Activated T-helper 1 cell treated with Interleukin-2 at 50 U/mL for 16 hours (primary cell): ENCODE measurements at regions not wholly inside any gene's neighbourhood (a gene's known extent, or its start where the extent isn't known, plus 50 kb on each side); places are given as distances from the start of the nearest gene placed in this dataset.

Experiments used
- DNase-seq: peaks from one replicate; pipeline ENCODE4 v3.0.0-alpha.2; 2020; ENCODE audit warnings: low read depth

- DNase-seq = no peak
Observed at GRCh38 chr3:6770397-6770690, 90.6 kb upstream of the GRM7 start.

- DNase-seq = no peak
Observed at GRCh38 chr3:6771171-6771570, 89.7 kb upstream of the GRM7 start.

GRCh38 chr3:6779140-6779539 lies 81.8 kb upstream of the GRM7 start:
- no peak for DNase-seq

GRCh38 chr3:6781092-6781491 lies 79.8 kb upstream of the GRM7 start:
- DNase-seq = no peak

- DNase-seq = no peak
Observed at GRCh38 chr3:6785726-6786125, 75.2 kb upstream of the GRM7 start.

- DNase-seq = no peak
Observed at GRCh38 chr3:6791161-6791560, 69.8 kb upstream of the GRM7 start.

GRCh38 chr3:6799264-6799915 lies 61.5 kb upstream of the GRM7 start:
- DNase-seq = no peak

GRCh38 chr3:6803619-6804018 lies 57.3 kb upstream of the GRM7 start:
- DNase-seq = no peak

- no peak for DNase-seq
Observed at GRCh38 chr3:6805236-6805635, 55.7 kb upstream of the GRM7 start.

GRCh38 chr3:6806991-6807390 lies 53.9 kb upstream of the GRM7 start:
- no peak for DNase-seq

- DNase-seq = no peak
Observed at GRCh38 chr3:6807967-6808588, 52.8 kb upstream of the GRM7 start.

GRCh38 chr3:6809349-6809748 lies 51.6 kb upstream of the GRM7 start:
- no peak for DNase-seq
